IPS DF 4.7 (cell line): ENCODE measurements at regions not wholly inside any gene's neighbourhood (a gene's known extent, or its start where the extent isn't known, plus 50 kb on each side); places are given as distances from the start of the nearest gene placed in this dataset.
"Not testable (repeated sequence)": the region's sequence is repeated elsewhere in the genome, so short reads cannot be mapped to it uniquely, and the experiment has no call there.

Source experiments
- DNase-seq: peaks from one replicate; pipeline ENCODE4 v3.0.0-alpha.2; 2013; ENCODE audit warnings: low spot score; ENCODE audit errors: extremely low read depth

DNA sequence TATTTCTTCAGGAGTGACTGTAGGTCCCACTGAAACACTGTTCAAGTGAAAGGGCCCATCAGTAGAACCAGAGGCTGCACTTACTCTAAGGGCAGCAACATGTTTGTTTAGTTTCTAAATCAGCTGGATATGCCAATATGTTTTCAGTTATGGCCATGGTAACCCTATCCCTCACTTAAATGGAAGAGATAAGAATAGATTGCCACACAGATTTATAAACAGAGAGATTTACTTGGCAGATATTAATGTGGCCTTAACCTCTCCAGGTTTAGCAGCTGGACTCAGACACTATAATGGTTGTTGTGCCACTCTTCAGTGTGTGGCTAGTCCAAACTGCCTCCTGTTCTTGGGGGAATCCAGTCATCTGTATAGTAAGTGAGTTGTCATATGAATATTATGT is 354.1 kb downstream of the TEX13C start:
- DNase-seq, result no peak

GRCh38 chrX:125678258-125678657 is 358.6 kb downstream of the TEX13C start:
- DNase-seq, result no peak

DNA sequence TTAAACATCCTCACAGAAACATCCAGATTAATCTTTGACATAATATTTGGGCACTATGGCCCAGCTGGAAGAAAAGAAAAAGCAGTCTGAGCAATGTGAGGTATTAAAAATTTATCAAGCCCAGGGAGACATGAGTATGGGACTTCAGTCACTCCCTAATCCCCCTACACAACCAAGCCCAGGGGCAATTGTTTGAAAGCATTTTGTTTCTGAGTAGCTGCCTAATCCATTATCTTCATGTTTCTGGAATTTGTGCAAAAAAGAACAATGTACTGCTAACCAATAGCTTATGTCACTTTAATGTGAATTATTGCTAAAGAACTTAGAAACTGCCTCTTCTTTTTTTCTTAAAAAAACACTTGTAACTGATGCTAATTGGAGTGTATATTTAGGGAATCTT is 360.7 kb downstream of the TEX13C start:
- DNase-seq, result no peak

DNA sequence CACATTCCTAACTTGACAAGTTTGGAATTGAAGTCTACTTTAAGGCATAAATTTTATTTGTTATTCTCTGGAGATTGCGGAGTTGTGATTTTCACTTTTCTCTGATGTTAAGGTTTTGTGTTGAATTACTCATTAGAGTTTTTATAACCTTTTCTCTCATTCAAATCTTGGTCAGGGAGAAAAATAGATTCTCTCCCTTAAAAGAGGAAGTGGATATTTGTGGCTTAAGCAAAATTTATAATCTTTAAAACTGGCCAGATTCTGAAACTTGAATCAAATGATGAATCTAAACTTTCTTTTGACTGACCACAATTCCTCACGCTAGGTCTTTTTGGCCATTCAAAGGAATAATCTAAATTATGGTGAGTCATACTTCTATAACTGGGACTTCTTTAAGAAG is 361.4 kb downstream of the TEX13C start:
- no peak for DNase-seq

DNA sequence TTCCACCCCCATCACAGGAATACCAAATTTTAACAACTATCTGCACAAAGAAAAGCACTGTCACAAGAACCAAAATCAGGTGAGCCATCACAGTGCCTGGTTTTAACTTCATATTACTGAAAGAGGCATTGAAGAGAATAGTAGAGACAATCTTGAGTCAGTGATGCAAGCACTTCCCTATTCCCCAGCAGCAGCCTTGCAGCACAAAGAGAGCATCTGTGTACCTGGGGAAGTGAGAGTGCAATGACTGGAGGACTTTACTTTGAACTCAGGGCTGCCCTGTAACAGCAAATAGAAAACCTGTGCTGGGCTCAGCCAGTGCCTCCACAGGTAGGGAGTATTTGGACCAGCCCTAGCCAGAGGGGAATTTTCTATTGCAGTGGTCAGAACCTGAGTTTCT is 361.8 kb downstream of the TEX13C start:
- no peak for DNase-seq

DNA sequence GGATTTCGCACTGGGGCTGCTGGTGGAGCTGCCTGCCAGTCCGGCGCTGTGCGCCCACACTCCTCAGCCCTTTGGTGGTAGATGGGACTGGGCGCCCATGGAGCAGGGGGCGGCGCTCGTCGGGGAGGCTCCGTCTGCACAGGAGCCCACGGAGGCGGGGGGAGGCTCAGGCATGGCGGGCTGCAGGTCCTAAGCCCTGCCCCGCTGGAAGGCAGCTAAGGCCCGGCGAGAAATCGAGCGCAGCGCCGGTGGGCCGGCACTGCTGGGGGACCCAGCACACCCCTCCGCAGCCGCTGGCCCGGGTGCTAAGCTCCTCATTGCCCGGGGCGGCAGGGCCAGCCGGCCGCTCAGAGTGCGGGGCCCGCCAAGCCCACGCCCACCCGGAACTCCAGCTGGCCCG is 370.9 kb downstream of the TEX13C start:
- DNase-seq, result not testable (repeated sequence)

GRCh38 chrX:125694171-125694570 is 374.5 kb downstream of the TEX13C start:
- DNase-seq, result no peak

- DNase-seq, result no peak
Observed at GRCh38 chrX:125709074-125709473, 389.4 kb downstream of the TEX13C start.

DNA sequence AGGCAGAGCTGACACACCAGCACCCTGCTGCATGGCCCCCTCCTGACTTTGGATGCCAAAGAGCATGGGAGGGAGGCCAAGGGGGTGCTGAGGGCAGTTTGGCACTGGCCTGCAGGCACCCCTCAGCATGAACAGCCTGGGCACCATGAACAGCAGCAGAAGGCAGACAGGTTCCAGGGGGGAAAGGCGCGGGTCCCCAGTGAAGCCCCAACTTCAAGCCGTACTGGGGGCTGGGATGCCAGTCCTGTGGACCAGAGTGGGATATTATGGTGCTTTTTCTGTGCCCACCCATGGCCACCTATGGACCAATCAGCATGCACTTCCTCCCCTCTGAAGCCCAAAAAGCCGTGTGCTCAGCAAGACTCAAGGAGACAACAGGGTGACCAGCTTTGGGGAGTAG is 389.9 kb downstream of the TEX13C start:
- DNase-seq, result no peak

GRCh38 chrX:125710403-125711062 is 390.9 kb downstream of the TEX13C start:
- DNase-seq, result no peak

GRCh38 chrX:125711103-125711502 is 391.4 kb downstream of the TEX13C start:
- no peak for DNase-seq

GRCh38 chrX:125713633-125714032 is 394.0 kb downstream of the TEX13C start:
- DNase-seq, result no peak

- no peak for DNase-seq
Observed at GRCh38 chrX:125727117-125727516, 407.4 kb downstream of the TEX13C start.

GRCh38 chrX:125736008-125736729 is 416.5 kb downstream of the TEX13C start:
- no peak for DNase-seq

- DNase-seq, result no peak
Observed at GRCh38 chrX:125742811-125743210, 423.1 kb downstream of the TEX13C start.

DNA sequence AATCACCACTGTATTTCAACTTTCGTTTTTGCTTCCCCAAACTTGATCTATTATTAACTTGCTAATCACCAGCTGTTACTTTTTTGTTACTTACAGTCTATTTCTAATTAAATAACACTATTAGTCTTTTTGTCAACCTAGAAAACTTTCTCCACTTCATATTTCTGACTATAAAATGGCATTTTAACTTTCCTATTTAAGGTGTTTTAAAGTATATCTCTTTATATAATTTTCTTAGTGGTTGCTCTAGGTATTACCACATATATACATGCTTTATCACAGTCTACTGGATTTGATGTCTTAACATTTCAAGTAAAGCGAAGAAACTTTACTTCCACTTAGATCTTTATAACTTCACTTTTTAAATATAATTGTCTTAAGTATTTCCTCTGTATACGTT is 421.2 kb downstream of the DCAF12L2 start:
- no peak for DNase-seq

- DNase-seq, result no peak
Observed at GRCh38 chrX:125757794-125758564, 408.1 kb downstream of the DCAF12L2 start.

DNA sequence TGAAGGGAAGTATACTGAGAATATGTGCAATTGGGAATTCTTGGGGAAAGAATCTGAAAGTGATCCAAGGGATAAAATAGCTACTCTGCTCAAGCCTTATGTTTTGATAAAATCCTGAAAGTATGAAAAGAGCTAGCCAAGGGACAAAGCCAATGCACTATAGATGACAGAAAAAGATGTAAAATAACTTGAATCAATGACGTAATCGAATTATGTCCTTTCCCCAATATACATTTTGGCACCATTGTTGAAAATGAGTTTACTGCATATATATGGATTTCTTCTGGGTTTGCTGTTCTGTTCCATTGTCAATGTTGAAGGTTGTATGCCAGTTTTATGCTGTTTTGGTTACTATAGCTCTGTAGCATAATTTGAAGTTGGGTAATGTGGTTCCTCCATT is 407.3 kb downstream of the DCAF12L2 start:
- DNase-seq, result no peak

GRCh38 chrX:125762954-125763353 is 403.1 kb downstream of the DCAF12L2 start:
- no peak for DNase-seq

- DNase-seq, result no peak
Observed at GRCh38 chrX:125765347-125765746, 400.7 kb downstream of the DCAF12L2 start.

DNA sequence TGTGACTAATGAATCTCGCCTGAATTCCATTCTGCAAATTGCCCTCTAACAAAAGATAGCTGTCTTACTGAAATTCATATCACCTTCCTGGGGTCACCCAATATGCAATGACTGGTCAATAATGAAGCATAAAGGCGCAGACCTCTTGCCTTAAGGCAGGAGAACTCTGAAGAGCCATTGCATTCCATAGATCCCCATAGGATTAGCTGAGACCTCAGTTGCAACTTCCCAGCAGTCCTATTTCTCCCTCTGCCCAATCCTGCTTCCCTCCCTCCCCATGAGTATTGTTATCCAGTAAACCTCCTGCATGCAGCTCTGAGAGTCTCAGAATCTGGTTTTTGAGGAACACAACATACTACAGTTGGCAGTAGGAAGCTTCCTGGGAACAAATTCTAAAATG is 396.5 kb downstream of the DCAF12L2 start:
- no peak for DNase-seq

GRCh38 chrX:125778261-125778660 is 387.8 kb downstream of the DCAF12L2 start:
- no peak for DNase-seq
